ENCODE measurements at regions not wholly inside any gene's neighbourhood (a gene's known extent, or its start where the extent isn't known, plus 50 kb on each side); places are given as distances from the start of the nearest gene placed in this dataset.
"Not testable (repeated sequence)": the region's sequence is repeated elsewhere in the genome, so short reads cannot be mapped to it uniquely, and the experiment has no call there.

- Mint-ChIP-seq H3K4me1 (no peaks in the 10 kb centered on the region), H3K27me3 (no peaks in the 10 kb centered on the region), H3K4me3 (no peak overlapping the region), H3K36me3 (ENCODE audit: low read depth) (no peaks in the 10 kb centered on the region), H3K9me3 (peaks cover 2% of the 10 kb centered on the region), H3K27ac (no peak overlapping the region)
- no peak for ATAC-seq (ENCODE audit: low read depth)
- no peak for DNase-seq
- TF ChIP-seq CTCF (IDR thresholded peaks at IDR 0.05) = no peak
- ChIA-PET POLR2A (no interaction called here), CTCF (no interaction called here)
- intact Hi-C loops (cut with micrococcal nuclease) = no loop called here
These were observed 859.5 kb upstream of the NDST4 start for GRCh38 chr4:115972967-115973366.

DNA sequence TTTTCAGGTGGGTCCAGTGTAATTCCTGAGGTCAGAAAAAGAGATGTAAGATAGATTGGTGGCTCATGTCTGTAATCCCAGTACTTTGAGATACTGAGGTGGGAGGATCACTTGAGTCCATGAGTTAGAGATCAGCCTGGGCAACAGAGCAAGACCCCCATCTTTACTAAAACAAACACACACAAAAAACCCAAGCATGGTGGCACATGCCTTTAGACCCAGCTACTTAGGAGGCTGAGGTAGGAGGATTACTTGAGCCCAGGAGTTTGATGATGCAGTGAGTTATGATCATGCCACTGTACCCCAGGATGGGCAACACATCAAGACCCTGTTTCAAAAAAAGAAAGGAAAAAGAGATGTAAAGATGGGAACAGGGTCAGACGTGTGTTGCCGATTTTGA is 857.4 kb upstream of the NDST4 start:
- Mint-ChIP-seq H3K4me3 (no peak overlapping the region), H3K27ac (no peak overlapping the region), H3K9me3 (peaks cover 2% of the 10 kb centered on the region), H3K36me3 (ENCODE audit: low read depth) (no peaks in the 10 kb centered on the region), H3K27me3 (no peaks in the 10 kb centered on the region), H3K4me1 (no peaks in the 10 kb centered on the region)
- ATAC-seq (ENCODE audit: low read depth) = no peak
- ChIA-PET CTCF (no interaction called here), POLR2A (no interaction called here)
- TF ChIP-seq CTCF (IDR thresholded peaks at IDR 0.05) = no peak
- DNase-seq = no peak
- intact Hi-C loops (cut with micrococcal nuclease) = no loop called here

DNA sequence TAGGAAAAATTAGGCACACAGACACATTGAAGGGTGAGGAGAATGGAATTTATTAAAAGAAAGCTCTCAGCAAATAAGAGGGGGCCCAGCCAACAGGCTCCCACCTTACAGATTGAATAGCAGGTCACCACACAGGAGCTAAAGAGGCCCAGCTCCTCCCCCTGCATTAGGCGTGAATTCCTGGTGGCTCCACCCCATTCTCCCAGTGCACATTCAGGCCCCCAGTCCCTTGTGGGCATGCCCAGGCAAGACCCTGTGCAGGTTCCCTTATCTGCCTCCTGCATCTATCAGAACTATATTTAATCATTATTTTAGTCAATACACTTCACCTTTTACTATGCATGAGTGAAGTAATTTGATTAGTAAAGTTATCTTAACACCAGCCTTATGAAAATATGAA is 856.3 kb upstream of the NDST4 start:
- Mint-ChIP-seq H3K27me3 (no peaks in the 10 kb centered on the region), H3K9me3 (peaks cover 5% of the 10 kb centered on the region), H3K4me1 (no peaks in the 10 kb centered on the region), H3K4me3 (no peak overlapping the region), H3K27ac (no peak overlapping the region), H3K36me3 (ENCODE audit: low read depth) (no peaks in the 10 kb centered on the region)
- DNase-seq = no peak
- CTCF ChIA-PET = no interaction called here
- POLR2A ChIA-PET = no interaction called here
- intact Hi-C loops (cut with micrococcal nuclease) = no loop called here
- ATAC-seq (ENCODE audit: low read depth) = no peak
- no peak for TF ChIP-seq CTCF (IDR thresholded peaks at IDR 0.05)

DNA sequence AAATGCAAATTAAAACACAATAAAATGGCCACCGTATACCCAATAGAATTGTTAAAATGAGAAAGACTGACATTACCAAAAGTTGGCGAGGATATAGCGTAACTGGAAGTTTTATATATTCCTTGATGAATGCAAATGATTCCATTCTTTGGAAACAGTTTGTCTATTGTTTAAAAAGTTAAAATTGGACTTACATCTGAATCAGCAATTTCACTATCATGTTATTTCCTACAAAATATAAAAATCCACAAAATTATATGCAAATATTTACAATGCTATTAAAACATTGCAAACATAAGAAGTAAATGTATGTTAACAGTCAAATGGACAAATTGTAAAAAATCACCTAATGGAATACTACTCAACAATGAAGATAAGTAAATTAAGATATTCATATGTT is 852.2 kb upstream of the NDST4 start:
- TF ChIP-seq CTCF (IDR thresholded peaks at IDR 0.05) = no peak
- Mint-ChIP-seq H3K36me3 (ENCODE audit: low read depth) (no peaks in the 10 kb centered on the region), H3K27ac (no peak overlapping the region), H3K9me3 (peaks cover 5% of the 10 kb centered on the region), H3K4me1 (no peaks in the 10 kb centered on the region), H3K27me3 (no peaks in the 10 kb centered on the region), H3K4me3 (no peak overlapping the region)
- ATAC-seq (ENCODE audit: low read depth) (no peak), DNase-seq (no peak)
- ChIA-PET CTCF (no interaction called here), POLR2A (no interaction called here)
- intact Hi-C loops (cut with micrococcal nuclease) = no loop called here

GRCh38 chr4:115956054-115956796 is 842.8 kb upstream of the NDST4 start:
- POLR2A ChIA-PET = interaction anchor here (0.6 kb wide), 1 partner anchor 35 kb away, joined by 3 read pairs; no protein-coding TSS in a partner anchor
- H3K36me3 Mint-ChIP-seq (ENCODE audit: low read depth); ATAC-seq (ENCODE audit: low read depth); H3K4me3 Mint-ChIP-seq; H3K9me3 Mint-ChIP-seq; H3K4me1 Mint-ChIP-seq; H3K27me3 Mint-ChIP-seq; intact Hi-C loops (cut with micrococcal nuclease); CTCF ChIA-PET; DNase-seq; H3K27ac Mint-ChIP-seq: not testable (repeated sequence)

DNA sequence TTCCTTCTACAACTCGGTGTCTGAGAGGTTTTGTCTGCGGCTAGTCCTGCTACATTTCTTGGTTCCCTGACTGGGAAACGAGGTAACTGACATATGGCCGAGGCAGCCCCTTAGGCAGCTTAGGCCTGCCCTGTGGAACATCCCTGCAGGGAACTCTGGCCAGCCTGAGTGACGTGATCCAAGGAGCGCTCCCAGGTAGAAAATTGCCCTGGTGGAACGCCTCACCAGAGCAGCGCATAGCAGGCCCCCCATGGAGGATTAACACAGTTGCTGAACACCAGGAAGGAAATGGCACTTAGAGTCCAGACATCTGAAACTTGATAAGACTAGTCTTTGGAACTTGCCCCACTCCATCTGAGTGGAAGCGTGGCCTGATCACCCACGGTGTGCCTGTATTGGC is 837.4 kb upstream of the NDST4 start:
- Mint-ChIP-seq H3K4me3 (no peak overlapping the region), H3K27ac (no peak overlapping the region)
- intact Hi-C loops (cut with micrococcal nuclease) = no loop called here

DNA sequence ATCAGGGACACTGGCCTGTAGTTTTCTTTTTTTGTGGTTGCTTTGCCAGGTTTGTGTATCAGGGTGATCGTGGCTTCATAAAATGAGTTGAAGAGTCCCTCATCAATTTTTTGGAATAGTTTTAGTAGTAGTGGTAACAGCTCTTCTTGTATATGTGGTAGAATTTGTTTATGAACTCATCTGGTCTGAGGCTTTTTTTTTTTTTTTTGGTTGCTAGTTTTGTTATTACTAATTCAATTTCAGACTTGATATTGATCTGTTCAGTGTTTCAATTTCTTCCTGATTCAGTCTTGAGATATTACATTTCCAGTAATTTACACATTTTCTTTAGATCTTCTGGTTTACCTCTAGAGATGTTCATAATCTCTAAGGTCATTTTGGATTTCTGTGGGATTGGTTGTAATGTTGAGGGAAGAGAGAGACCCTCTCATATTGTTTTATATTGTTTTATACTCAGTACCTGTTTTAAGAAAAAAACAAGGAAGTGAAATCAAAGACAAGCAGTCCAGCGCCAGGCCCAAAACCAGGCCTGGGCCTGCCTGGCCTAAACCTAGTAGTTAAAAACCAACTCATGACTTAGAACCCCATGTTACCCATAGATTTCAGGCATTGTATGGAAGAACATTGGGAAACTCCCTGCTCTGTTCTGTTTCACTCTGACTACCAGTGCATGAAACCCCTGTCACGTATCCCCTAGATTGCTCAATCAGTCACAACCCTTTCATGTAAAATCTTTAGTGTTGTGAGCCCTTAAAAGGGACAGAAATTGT is 836.7 kb upstream of the NDST4 start:
- ATAC-seq (ENCODE audit: low read depth); intact Hi-C loops (cut with micrococcal nuclease); POLR2A ChIA-PET; CTCF ChIA-PET; H3K27ac Mint-ChIP-seq; H3K27me3 Mint-ChIP-seq; H3K4me3 Mint-ChIP-seq; DNase-seq; H3K36me3 Mint-ChIP-seq (ENCODE audit: low read depth); H3K9me3 Mint-ChIP-seq; H3K4me1 Mint-ChIP-seq: not testable (repeated sequence)

More for the DNA sequence above, 837.4 kb upstream of the NDST4 start:
- ChIA-PET CTCF (no interaction called here), POLR2A (no interaction called here)
- ATAC-seq (ENCODE audit: low read depth) (no peak), DNase-seq (no peak)
- no peak for TF ChIP-seq CTCF (IDR thresholded peaks at IDR 0.05)
- H3K36me3 Mint-ChIP-seq (ENCODE audit: low read depth) = no peaks in the 10 kb centered on the region
- H3K4me1 Mint-ChIP-seq = no peaks in the 10 kb centered on the region
- H3K27me3 Mint-ChIP-seq = no peaks in the 10 kb centered on the region
- H3K9me3 Mint-ChIP-seq = no peaks in the 10 kb centered on the region
